Bronchial epithelial cell (primary cell): ENCODE measurements at regions not wholly inside any gene's neighbourhood (a gene's known extent, or its start where the extent isn't known, plus 50 kb on each side); places are given as distances from the start of the nearest gene placed in this dataset.
"Not testable (repeated sequence)": the region's sequence is repeated elsewhere in the genome, so short reads cannot be mapped to it uniquely, and the experiment has no call there.

Experiments used
- DNase-seq: peaks from one replicate; pipeline ENCODE4 v3.0.0-alpha.2; 2010; ENCODE audit warnings: low read depth
- FAIRE-seq: peaks from 2 replicates; lab custom pipeline; 2011; peaks lifted over from hg19 to GRCh38; lab: Jason Lieb, UNC
- H3K27me3 ChIP-seq: 2 replicates; pipeline ENCODE4 v1.5.1; 2011; ENCODE audit warnings: low read length; ENCODE audit not compliant: control insufficient read depth, insufficient read depth
- H3K36me3 ChIP-seq: 2 replicates; pipeline ENCODE4 v1.5.1; 2011; ENCODE audit warnings: low read length; ENCODE audit not compliant: control insufficient read depth, insufficient read depth
- H3K4me3 ChIP-seq: 2 replicates; pipeline ENCODE4 v1.5.1; 2011; ENCODE audit warnings: mild to moderate bottlenecking, low read depth, low read length, control low read depth
- CTCF ChIP-seq: IDR thresholded peaks from 2 replicates; pipeline ENCODE4 v1.5.1; 2011; ENCODE audit warnings: mild to moderate bottlenecking, moderate library complexity, low read length, control low read depth, inconsistent platforms; ENCODE audit not compliant: insufficient read depth, severe bottlenecking

DNA sequence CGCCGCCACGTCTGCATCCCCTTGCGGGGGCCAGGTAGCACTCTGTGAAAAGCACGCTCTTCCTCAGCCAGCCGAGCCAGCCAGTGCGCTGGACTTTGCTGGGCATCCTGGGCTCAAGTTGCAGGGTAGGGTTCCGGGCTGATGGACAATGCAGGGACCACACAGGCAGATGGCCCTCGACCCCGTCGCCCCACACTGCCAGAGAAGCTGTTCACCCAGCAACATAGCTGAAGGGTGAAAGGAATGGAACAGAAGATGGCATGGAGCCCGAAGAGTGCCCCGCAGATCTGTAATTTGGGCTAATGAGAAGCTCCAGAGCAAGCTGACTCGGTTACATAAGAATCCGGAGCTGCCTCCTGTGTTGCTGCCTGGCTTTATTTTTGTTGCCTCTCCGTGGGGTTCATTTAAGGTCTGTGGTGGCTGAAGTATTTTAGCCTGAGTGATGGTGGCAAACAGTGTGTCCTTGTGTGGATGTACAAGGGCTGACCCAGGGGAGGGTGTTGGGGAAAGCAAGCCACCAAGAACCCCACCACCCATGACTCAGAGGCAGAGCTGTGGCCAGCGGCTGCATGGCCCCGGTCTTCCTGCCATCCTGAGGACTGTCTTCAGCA is 105.8 kb downstream of the SOX1 start:
- DNase-seq (no peak), FAIRE-seq (no peak)
- no peak overlapping the region for H3K4me3 ChIP-seq
- no peaks in the 10 kb centered on the region for H3K27me3 ChIP-seq
- no peaks in the 10 kb centered on the region for H3K36me3 ChIP-seq
- no peak for TF ChIP-seq CTCF

- Histone ChIP-seq H3K4me3 (no peak overlapping the region), H3K27me3 (no peaks in the 10 kb centered on the region), H3K36me3 (no peaks in the 10 kb centered on the region)
- DNase-seq = no peak
- no peak for TF ChIP-seq CTCF
- FAIRE-seq = no peak
Observed at GRCh38 chr13:112174476-112175110, 107.6 kb downstream of the SOX1 start.

DNA sequence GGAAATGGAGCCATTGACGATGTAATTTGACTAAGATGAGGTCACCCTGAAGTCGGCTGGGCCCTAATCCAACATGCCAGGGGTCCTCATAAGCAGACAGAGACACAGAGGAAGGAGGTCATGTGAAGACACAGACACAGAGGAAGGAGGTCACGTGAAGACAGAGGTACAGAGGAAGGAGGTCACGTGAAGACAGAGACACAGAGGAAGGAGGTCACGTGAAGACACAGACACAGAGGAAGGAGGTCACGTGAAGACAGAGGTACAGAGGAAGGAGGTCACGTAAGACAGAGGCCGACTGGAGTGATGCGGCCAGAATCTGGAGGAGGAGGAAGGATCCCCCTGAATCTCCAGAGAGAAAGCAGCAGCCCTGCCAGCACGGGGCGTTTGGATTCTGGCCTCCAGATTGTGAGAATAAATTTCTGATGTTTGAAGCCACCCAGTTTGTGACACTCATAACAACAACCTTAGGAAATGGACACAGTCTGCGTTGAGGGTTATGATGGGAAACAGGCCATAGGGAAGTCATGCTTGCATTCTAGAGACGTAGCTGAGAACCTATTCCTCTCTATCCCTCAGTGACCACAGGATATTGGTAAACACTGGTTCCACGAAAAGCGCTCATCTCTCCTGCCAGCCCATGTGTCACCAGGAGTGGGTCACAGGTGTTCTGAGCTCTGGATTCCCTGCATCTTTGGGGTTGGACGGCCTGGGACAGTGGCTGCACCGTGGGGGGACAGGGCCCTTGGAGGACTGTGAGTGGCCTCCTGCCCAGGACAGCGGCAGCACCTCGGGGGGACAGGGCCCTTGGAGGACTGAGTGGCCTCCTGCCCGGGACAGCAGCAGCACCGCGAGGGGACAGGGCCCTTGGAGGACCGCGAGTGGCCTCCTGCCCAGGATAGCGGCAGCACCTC is 108.5 kb downstream of the SOX1 start:
- Histone ChIP-seq H3K36me3 (no peaks in the 10 kb centered on the region), H3K4me3 (no peak overlapping the region), H3K27me3 (no peaks in the 10 kb centered on the region)
- no peak for DNase-seq
- peak; percentile 50 for FAIRE-seq
- TF ChIP-seq CTCF = no peak

DNA sequence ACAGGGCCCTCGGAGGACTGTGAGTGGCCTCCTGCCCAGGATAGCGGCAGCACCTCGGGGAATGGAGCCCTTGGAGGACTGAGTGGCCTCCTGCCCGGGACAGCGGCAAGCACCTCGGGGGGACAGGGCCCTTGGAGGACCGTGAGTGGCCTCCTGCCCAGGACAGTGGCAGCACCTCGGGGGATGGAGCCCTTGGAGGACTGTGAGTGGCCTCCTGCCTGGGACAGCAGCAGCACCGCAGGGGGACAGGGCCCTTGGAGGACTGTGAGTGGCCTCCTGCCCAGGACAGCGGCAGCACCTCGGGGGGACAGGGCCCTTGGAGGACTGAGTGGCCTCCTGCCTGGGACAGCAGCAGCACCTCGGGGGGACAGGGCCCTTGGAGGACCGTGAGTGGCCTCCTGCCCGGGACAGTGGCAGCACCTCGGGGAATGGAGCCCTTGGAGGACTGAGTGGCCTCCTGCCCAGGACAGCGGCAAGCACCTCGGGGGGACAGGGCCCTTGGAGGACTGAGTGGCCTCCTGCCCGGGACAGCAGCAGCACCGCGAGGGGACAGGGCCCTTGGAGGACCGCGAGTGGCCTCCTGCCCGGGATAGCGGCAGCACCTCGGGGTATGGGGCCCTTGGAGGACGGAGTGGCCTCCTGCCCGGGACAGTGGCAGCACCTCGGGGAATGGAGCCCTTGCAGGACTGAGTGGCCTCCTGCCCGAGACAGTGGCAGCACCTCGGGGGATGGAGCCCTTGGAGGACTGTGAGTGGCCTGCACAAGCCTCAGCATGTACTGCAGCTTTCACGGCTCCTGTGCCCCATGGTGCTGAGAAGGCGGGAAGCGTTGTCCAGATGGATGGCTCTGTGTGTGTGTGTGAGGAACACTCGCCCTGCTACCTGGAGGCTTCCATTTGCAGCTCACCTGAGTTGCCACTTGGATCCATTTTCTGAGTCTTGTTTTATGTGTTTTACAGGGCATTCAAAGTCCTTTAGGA is 109.5 kb downstream of the SOX1 start:
- not testable (repeated sequence) for H3K4me3 ChIP-seq, H3K36me3 ChIP-seq, FAIRE-seq, DNase-seq, H3K27me3 ChIP-seq

DNA sequence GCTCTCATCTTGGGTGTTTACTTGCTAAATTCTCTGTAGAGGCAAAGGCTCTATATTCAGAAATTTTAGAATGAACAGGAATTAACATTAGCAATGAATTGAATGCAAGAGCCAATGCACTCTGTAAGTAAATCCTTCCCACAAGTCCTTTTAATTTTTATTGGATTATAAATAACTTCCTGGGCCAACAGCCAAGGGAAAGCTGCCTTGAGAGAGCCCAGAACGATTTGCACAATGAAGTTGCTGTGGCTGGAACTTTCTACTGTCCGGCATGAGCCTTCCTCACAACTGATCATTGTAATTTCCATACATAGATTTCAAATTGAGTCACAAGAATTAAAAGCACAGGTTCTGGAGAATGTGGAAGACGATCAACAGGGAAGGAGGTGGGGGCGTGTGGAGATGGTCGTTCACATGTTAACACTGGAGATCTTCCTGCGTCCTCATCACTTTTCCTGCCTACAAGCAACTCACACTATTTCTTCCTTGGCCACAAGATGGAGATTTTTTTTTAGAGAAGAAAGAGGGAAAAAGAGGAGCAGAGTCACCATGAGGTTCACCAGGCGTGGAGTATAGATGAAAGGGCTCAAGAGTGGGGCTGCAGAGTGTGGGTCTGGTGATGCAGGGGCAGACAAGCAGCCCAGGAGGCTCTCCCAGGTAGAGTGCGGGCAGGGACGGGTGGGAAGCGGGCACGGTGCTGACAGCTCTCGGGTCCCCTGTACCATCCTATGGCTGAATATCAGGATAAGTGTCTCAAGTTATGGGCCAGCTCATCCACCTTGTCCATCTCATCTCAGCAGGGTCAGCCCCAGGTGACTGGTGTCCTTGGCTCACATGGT is 110.7 kb downstream of the SOX1 start:
- no peak for TF ChIP-seq CTCF
- no peak for FAIRE-seq
- H3K36me3 ChIP-seq = no peaks in the 10 kb centered on the region
- no peaks in the 10 kb centered on the region for H3K27me3 ChIP-seq
- H3K4me3 ChIP-seq = no peak overlapping the region
- no peak for DNase-seq
